HG02571 (cell line): ENCODE measurements at regions not wholly inside any gene's neighbourhood (a gene's known extent, or its start where the extent isn't known, plus 50 kb on each side); places are given as distances from the start of the nearest gene placed in this dataset.
"Not testable (repeated sequence)": the region's sequence is repeated elsewhere in the genome, so short reads cannot be mapped to it uniquely, and the experiment has no call there.

Experiments used
- ATAC-seq: cut with Tn5 transposase; IDR thresholded peaks from one replicate; pipeline ENCODE4 v1.9.1; 2021; ENCODE audit warnings: mild to moderate bottlenecking, moderate library complexity; ENCODE audit not compliant: unreplicated experiment

DNA sequence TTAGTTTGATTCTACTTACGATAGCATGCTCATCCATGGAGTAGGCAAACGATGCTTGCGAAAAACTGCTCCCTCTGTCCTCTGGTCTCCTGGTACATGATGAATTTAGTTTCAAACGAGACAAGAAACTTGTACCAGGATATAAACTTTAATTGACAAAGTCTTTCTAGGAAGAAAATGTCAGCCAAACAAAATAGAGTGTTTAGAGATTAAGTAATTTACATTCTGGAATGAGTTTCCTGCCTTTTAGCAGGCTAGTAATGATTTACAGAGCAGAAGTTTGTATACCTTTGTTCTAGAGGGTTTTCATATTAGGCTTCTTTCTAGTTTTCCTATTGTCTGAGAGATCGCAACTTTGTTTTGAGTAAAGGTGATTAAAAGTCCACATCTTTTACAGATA lies 206.9 kb downstream of the RPL10L start:
- ATAC-seq: no peak

DNA sequence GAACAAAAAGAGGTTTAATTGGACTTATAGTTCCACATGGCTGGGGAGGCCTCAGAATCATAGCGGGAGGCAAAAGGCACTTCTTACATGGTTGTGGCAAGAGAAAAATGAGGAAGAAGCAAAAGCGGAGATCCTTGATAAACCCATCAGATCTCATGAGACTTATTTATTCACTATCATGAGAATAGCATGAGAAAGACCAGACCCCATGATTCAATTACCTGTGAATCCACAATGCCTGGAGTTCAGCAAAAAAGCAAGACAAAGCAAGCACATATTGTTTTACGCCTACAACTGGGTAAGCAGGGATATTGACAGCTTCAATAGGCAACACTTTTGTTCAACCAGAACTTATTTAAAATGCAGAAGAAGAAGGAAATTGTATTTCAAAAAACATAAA lies 218.2 kb downstream of the RPL10L start:
- ATAC-seq: no peak

DNA sequence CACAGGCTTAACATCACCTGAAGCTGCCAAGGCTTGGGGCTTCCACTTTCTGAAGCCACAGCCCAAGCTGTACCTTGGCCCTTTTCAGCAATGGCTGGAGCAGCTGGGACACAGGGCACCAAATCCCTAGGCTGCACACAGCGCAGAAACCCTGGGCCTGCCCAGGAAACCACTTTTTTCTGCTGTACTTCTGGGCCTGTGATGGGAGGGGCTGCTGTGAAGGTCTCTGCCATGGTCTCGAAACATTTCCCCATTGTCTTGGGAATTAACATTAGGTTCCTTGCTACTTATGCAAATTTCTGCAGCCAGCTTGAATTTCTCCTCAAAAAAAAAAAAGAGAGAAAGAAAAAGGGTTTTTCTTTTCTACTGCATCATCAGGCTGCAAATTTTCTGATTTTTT lies 219.1 kb downstream of the RPL10L start:
- no peak for ATAC-seq

DNA sequence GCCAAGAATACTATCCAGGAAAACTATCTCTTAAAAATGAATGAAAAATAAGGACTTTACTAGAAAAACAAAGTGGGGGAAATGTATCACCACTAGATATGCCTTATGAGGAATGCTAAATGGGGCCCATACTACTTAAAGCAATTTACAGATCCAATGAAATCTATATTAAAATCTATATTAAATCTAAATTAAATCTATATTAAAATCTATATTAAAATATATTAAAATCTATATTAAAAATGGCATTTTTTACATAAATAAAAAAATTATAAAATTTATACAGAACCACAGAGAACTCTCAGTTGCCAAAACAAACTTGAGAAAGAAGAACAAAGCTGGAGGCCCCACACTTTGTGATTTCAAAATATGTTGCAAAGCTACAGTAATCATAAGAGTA lies 234.5 kb downstream of the RPL10L start:
- no peak for ATAC-seq

DNA sequence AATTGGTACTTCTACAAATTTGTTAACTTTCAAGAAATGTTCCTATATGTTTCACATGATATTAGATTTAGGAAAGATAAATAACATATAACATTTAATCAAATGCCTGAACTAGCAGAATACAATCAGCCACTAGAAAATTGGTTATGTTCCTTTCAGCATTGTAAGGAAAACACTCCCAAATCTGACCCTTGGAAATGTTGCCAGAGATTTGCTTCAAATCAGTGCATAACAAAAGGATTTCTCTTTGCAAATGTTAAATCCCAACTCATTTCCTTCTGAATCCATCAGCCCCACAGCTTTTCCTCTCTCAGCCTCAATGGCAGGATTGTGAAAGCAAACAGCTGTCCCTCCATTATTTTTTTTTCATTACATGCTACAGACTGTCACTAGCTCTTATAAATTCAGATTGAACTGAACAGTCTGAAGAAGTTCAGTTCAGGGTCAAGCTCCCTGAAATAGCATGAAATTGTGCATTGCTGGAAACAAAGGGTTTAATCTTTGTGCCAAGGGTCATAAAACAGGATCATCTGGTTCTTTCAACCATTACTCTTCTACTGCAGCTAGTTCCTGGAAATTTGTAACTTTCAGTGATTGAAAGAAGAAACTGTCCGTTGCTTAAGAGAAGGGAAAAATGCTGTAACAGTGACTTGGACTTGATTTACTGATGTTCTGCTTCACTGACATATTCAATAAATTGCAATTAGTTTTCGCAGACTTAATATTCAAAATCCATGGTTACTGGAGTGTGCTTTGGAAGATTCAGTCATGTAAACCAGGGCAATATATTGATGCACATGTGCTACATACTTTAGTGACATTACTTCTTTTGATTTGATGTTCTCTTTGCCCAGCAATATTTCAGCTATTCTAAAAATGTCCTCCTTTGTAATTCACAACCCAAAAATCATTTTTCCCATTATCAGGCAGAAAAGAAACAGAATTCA lies 246.4 kb downstream of the RPL10L start:
- ATAC-seq: no peak

DNA sequence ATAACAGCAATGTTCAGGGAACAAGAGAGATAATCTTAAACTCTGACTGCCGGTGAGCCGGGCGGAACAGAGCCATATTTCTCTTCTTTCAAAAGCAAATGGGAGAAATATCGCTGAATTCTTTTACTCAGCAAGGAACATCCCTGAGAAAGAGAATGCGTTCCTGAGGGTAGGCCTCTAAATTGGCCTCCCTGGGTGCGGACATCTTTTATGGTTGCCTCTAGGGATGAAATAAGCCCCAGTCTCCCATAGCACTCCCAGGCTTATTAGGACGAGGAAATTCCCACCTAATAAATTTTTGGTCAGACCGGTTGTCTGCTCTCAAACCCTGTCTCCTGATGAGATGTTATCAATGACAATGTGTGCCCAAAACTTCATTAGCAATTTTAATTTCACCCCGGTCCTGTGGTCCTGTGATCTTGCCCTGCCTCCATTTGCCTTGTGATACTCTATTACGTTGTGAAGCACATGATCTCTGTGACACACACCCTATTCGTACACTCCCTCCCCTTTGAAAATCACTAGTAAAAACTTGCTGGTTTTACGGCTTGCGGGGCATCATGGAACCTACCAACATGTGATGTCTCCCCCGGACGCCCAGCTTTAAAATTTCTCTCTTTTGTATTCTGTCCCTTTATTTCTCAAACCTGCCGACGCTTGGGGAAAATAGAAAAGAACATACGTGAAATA lies 249.4 kb downstream of the RPL10L start:
- ATAC-seq: not testable (repeated sequence)

DNA sequence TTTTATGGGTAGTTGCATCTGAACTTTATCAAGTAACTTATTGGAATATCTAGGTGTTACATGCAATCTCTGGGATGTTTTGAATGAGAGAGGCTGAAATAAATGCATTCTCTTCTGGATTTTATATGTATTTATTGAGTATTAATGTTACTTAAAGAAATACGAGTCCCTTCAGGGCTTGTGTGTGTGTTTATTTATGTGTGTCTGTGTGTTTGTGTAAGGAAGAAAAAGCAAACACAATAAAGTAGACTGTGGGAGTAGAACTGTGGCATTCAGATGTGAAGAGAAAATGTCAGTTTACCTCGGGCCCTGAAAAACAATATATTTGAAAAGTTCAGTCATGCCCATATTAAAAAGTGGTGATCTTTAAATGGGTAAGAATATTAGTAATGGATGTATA lies 250.5 kb downstream of the RPL10L start:
- no peak for ATAC-seq

DNA sequence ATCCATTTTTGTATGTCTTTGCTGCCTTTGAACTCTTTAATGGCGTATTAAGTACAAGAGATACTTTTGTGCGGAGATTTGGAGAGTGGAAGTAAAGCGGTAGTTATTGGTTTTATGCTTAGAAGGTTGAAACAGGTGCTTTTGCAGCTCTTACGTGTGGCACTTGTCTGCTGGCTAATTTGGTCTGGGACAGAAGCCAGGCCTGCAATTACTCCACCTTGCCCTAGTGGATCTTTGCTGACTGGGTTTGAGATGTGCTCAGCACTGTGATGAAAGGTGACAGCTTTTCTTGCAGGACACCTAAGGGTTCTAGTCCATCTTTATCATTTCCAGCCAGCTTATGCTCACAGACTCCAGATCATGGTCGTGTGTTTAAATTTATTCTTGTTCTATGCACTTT lies 252.5 kb downstream of the RPL10L start:
- no peak for ATAC-seq

DNA sequence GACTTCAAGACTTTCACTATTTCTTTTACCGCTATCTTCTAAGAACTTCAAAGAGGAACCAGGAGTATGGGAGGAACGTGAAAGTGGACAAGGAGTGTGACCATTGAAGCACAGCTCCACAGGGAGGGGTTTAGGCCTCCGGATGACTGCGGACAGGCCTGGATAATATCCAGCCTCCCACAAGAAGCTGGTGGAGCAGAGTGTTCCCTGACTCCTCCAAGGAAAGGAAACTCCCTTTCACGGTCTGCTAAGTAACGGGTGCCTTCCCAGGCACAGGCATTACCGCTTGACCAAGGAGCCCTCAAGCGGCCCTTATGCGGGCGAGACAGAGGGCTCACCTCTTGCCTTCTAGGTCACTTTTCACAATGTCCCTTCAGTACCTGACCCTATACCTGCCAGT lies 267.0 kb downstream of the RPL10L start:
- ATAC-seq: no peak

DNA sequence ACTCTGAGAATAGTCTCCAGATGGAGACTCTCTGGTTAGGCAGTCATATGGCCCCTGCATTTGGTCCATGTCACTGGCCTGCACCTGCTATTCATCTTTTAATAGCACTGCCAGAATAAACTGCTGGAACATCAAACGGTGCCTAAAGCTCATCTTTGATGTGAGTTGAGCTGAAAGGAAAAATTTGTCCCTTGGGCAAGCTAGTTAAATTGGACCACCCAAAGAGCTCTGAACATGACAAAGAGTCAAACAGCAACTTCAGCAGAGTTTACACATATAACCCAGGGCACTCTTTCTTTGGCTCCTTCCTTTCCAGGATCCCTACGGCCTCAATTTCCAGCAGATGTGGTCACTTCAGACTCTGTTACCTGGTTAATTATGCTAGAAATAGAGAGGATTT lies 269.9 kb downstream of the RPL10L start:
- no peak for ATAC-seq

DNA sequence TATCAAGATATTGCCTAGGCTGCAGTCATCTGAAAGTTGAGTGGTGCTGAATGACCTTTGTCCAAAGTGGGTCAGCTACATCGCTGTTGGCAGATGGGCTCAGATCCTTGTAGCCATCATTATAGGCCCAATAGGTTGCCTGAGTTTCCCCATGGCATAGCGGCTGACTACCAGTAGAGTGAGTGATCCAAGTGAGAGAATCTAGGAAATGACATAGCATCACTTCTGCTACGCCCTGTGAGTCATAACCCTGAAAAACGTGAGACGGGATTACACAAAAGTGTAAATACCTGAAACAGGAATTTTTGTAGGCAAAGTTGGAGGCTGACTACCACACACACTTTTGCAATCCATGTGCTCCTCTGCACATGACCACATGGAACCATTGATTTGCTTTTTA lies 273.3 kb downstream of the RPL10L start:
- no peak for ATAC-seq

DNA sequence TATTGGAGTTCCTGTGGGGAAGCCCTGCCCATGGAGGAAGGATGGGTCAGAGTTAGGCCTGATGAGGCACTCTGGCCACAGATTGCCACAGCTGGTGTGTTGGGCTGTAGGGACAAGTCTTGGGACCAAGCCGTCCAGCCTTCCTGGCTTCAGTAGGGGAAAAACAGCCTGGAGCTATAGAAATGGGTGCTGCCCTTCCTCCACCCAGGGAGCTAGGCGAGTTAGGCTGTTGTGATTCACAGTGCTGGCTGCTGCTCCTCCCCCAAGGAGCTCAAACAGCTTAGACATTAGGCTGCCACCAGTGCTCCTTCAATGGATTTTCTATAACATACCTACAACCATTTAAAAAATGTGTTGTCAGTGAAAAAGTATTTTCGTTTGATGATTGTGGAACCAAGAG lies 274.3 kb downstream of the RPL10L start:
- ATAC-seq: no peak

DNA sequence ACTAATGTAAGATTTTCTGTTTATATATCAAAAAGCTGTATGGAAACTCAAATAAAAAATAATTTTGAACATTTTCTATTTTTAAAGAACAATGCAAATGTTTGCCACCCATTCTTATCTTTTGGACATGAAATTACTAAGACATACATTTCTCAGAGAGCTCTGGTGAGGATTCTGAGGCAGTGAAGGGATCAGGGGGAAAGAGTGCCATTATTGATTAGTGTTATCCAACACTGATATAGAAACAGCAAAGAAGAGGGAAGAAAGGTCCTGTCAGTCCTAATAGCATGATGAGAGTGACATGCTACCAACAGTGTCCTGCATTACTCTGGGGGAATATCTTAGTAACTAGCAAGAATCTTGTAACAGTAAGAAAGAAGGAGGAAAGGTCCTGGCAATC lies 282.2 kb downstream of the RPL10L start:
- no peak for ATAC-seq

DNA sequence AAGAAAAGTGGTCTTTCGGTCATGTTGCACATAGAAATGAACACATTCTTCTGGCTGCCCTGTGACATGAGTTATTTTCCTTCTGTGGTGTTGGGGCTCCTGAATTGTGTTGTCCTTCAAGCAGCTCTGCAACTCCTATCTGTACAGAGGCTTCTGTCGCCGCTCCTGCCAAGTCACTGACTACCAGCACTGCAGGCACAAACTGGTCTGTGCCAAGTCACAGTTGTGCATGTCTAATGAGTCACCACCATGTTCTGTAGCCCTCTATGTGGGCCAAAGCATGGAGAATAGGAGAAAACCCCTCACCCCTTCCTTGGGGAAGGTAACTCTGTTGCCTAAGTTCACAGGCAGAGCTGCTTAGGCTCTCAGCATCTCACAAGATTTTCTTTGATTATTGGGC lies 283.3 kb downstream of the RPL10L start:
- ATAC-seq: no peak

DNA sequence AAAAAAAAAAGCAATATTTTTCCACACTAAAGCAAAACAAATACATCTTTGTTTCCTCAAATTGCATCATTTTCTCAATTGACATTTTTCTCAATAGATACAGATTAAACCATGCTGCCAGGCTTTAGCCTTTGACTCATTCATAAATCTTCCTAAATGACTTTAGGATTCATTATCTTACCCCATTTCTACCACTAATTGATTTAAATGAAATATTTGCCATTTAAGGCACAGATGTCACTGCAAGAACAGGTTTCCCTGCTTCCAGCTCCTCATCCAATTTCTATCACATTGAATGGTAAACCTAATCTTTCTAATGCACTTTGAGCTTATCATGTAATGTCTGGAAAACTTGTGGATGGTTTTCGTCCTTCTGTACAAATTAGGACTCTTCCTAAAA lies 298.7 kb downstream of the RPL10L start:
- ATAC-seq: no peak

DNA sequence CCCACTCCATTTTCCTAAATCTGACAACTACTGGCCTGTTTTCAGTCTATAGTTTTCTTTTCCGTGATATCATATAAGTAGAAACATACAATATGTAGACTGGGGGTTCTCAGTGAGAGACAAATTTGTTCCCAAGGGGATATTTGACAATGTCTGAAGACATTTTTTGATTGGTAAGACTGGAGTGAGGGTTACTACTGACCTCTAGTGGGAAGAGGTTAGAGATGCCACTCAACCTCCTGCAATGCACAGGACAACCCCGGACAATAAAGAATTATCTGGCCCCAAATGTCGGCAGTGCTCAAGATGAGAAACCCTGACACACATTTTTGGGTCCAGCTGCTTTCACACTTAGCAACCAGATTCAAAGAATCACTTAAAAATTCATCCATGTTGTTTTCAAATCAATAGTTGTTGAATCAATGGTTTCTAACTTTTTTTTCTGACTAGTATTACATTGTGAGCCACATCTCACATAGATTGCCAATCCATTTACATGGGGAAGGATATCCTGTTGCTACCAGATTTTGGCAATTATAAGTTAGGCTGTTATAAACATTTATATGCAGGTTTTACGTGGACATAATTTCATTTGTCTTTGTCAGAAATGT lies 307.1 kb downstream of the RPL10L start:
- ATAC-seq: no peak

DNA sequence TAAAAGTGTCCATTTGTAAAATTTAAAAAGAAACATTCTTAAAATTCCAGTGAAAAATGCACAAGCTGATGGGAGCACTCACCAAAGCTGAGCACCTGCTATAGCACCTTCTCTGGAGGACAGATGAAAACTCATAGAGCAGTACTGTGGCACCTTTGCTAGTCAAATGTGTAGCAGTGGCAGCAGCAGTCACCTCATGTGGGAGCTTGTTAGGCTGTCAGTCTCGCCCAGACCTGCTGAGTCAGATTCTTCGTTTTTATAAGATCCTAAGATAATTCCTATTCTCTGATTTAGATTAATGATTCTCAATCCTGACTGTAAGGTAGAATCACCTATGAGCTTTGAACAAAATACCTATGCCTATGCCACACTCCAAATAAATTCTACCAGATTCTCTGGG lies 325.8 kb downstream of the RPL10L start:
- no peak for ATAC-seq

DNA sequence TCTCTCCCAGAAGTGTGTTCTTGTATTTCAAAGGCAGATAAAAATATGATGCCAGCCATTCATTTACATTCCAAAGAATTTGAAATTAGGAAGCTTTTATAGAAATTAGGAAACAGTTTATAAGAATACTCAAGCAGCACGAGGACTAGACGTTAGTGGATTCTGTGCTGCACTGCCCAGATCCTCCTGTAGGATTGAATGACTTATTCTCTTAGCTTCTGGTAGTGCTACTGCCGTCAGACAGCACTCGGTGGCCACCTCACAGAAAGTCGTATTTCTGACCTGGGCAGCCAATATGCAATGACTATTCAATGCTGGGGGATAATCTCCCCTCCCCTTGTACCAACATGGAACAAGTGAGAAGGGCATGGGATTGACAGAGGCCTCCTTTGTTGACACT lies 326.4 kb downstream of the RPL10L start:
- no peak for ATAC-seq

DNA sequence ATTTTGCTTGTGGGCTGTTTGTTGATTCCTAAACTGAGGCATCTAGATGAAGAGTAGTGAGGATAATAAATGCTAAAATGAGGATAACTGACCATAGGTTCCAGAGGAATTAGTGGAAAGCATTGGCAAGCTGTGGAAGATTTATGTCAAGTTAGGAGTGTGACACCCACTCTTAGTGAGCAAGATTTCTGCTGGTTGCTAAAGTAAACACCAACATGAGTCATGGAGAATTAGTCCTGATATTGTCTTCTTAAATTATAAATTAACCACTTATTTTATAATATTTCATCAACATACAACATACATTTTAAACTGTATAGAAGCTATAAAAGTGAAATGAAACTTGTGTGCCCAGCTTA lies 328.2 kb downstream of the RPL10L start:
- no peak for ATAC-seq

DNA sequence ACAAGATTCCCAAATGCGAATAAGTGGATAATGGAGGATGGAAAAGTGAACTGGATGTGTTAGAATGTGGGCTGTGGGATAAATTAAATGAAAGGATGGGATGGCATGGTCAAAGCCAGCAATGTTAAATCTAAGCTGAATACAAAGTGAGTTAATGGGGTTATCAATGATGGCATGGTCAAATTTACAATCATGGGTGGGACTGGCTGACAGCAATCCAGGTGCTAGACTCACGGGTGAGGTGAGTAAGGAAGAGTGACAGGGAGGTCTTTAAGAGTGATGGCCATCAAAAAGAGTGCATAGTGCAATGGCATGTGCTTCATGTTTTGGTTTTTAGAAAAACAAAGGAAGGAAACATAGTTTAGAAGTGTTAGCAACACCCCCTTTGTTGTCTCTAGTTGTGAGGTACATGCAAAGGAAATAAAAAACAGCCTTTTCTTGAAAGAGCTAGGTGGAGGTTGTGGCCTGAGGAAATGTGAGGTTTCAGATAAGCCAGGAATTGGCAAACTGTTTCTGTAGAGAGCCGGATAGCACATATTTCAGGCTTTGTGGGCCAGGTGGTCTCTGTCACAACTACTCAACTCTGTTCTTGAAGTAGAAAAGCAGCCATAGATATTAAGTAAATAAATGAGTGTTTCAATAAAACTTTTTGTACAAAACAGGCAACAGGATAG lies 328.7 kb downstream of the RPL10L start:
- ATAC-seq: no peak

DNA sequence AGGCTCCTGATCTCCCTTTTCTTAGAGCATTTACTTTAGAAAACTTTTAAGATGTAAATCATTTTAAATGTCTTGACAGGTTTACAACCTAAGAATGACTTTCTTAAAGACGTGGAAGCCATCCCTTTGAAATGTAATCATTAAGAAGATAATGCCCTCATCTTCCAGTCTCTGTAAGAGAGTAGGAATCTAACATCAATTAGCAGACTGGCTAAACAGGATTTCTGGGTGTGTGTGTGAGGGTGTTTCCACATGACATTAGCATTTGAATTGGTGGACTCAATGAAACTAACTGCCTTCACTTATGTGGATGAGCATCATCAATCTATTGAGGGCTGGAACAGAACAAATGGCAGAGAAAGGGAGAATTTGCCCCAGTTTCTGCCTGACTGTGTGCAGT lies 329.5 kb downstream of the RPL10L start:
- no peak for ATAC-seq

DNA sequence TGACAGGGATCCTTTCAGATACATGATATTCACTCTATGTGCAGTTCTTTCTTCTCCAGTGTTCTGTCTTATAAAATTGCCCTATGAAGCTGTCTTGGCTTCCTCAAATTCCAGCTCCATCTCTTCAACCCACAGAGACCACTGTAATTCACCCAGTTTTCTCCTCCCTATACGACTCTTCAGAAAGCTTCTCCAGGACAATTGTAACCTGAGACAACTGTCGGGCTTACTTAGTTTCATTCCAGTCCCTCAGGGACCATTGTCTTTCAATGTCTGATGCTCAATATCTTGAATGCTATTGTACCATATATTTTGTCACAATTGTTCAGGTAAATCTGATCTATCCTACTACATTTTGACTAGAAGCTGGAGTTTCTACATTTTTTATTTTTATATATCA lies 345.3 kb downstream of the RPL10L start:
- ATAC-seq: no peak
